GM12873 (cell line): ENCODE measurements at regions not wholly inside any gene's neighbourhood (a gene's known extent, or its start where the extent isn't known, plus 50 kb on each side); places are given as distances from the start of the nearest gene placed in this dataset.
A peak's percentile ranks its signal among the peaks of the same experiment; 100 is the strongest.

Experiments
- CTCF ChIP-seq: IDR thresholded peaks from 2 replicates; pipeline ENCODE4 v1.5.1; 2012; ENCODE audit warnings: low read depth, mild to moderate bottlenecking, moderate library complexity, low read length, control low read depth; ENCODE audit not compliant: insufficient read depth; ENCODE audit errors: missing control alignments

GRCh38 chr2:223243233-223243632, 191.2 kb downstream of the KCNE4 start:
- no peak for TF ChIP-seq CTCF

GRCh38 chr2:223247136-223247535, 195.1 kb downstream of the KCNE4 start:
- TF ChIP-seq CTCF = peak; percentile 25

- no peak for TF ChIP-seq CTCF
Measured at GRCh38 chr2:223251656-223252229, 199.8 kb downstream of the KCNE4 start.

GRCh38 chr2:223260681-223261080, 208.7 kb downstream of the KCNE4 start:
- no peak for TF ChIP-seq CTCF

GRCh38 chr2:223262946-223263345, 211.0 kb downstream of the KCNE4 start:
- TF ChIP-seq CTCF = no peak

GRCh38 chr2:223264541-223265193, 212.7 kb downstream of the KCNE4 start:
- no peak for TF ChIP-seq CTCF

- no peak for TF ChIP-seq CTCF
Measured at GRCh38 chr2:223267160-223267951, 215.4 kb downstream of the KCNE4 start.
